Muscle of arm (tissue), 1 donor: ENCODE measurements at regions not wholly inside any gene's neighbourhood (a gene's known extent, or its start where the extent isn't known, plus 50 kb on each side); places are given as distances from the start of the nearest gene placed in this dataset.
"Not testable (repeated sequence)": the region's sequence is repeated elsewhere in the genome, so short reads cannot be mapped to it uniquely, and the experiment has no call there.

Source experiments
- DNase-seq: peaks from one replicate; pipeline ENCODE4 v3.0.0-alpha.2; 2013

DNA sequence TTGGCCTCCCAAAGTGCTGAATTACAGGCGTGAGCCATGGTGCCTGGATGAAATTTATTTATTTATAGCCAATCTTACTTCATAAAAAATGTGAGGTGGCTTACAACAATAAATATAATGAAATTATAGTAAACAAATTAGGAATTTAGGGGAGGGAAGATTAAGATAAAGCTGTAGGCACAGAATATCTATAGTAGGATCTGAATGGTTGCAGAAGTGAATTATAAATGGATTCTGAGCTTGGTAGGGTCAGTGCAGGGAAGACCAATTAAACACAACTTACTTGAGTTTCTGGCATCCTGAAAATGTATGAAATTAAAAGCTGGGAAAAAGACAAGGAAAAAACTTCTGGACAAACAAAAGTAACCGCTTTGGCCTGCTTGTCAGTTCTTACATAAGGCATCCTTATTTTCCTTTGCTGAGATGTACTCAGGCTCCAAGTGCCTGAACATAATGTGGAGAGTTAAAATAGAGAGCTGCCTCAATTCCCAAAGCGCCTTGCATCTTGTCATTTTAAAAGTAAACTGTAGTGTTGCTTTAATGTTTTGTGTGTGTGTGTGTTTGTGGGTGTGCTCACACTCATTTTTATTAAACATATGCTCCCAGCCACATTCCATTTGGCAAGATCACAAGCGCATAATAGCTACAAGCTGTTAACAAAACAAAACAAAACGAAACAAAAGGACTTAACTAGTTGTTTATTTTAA, 247.3 kb downstream of the S1PR1 start:
- DNase-seq, result peak; percentile 37

DNA sequence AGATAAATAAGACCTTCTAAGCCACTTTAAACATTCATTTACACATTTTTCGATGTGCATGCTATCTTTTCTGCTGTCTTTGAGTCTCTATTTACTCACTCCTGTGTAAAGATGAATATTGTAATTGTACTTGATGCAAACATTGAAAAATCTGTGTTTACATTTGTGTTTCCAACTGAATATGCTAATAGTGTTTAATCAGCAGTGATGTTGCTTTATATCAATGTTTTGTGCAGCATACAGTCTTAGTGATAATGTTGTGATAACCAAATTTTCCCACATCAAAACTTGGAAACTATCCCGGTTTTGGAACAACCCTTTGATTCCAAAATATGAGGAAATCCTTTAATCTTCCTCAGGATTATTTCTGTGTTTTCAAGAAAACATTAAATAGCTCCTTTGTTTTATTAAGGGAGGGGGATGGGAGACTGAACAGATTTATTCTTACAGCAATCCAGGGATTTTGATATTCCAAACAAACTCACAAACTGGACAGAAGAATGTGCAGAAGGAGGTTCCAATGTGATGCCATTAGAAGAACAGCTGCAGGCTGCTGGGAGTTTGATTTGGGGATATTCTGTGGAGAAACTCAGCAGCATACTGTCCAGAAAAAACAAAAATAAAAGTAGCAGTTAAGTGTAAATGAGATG, 248.0 kb downstream of the S1PR1 start:
- peak; percentile 46 for DNase-seq

DNA sequence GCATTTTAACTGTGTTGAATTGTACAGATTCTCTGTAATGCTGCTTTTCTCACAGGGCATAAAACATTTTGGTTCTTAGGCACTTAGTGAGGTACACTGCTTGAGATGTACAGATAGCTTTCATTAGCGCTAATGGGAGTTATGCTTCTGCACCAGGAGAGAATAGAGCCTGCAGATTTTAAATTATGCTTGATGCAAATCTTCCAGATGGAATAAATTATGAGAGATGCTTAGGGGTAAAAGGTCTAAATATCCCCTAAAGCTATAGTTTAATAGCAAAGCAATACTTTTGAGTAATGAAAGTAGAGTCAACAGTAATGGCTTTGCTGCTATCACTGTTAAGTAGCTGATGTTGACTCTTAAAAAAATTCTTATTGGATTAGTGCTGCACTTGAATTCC, 248.9 kb downstream of the S1PR1 start:
- DNase-seq, result no peak

DNA sequence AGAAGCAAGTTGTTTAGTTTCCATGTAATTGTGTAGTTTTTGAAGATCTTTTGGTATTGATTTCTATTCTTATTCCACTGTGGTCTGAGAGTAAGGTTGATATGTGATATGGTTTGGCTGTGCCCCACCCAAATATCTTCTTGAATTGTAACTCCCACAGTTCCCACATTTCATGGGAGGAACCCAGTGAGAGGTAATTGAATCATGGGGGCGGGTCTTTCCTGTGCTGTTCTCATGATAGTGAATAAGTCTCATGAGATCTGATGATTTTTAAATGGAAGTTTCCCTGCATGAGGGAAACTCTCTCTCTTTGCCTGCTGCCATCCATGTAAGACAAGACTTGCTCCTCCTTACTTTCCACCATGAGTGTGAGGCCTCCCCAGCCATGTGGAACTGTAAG, 255.3 kb downstream of the S1PR1 start:
- DNase-seq, result not testable (repeated sequence)

DNA sequence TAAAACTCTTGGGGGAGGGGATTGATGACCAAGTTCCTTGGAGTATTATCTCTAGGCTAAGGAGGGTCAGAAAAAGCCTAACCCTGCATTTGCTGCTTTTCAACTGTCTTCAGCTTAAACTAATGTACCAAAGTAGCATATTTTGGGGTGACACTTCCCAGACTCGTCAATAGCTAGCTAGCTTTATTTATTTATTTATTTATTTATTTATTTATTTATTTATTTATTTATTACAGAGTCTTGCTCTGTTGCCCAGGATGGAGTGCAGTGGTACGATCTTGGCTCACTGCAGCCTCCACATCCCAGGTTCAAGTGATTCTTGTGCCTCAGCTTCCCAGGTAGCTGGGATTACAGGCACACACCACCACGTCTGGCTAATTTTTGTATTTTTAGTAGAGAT, 257.1 kb downstream of the S1PR1 start:
- not testable (repeated sequence) for DNase-seq

DNA sequence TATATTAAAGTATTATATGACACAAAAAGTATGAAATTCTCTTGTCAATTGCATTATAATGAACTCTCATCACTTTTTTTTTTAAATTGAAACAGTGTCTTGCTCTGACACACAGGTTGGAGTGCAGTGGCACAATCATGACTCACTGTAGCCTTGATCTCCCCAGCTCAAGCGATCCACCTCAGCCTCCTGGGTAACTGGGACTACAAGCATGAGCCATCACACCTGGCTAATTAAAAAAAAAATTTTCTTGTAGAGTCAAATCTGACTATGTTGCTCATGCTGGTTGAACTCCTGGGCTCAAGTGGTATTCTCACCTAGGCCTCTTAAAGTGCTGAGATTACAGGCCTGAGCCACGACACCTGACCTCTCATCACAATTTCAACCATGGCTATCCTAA, 259.3 kb downstream of the S1PR1 start:
- no peak for DNase-seq

DNA sequence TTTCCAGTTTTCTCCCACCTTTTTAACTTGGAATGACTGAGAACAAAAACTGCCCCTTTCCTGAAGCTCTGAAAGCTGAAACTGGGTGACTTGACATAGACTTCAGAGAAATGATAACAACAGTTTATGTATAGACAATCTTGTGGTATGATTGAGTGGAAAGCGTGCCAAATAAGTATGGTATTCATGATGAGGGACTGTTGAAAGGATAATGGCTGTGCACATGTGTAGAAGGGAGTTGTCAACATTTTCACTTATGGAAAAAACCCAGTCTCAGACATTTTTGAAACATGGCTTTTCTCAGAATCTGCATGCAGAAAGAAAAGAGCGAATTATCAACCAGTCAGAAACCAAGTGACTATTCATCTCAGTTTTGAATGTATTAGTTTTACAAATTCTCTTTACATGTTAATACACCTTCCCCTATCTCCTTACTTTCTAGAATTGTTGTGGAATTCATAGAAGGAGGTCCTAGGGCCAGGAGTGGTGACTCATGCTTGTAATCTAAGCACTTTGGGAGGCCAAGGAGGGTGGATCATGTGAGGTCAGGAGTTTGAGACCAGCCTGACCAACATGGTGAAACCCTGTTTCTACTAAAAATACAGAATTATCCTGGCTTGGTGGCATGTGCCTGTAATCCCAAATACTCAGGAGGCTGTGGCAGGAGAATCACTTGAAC, 261.2 kb downstream of the S1PR1 start:
- no peak for DNase-seq

DNA sequence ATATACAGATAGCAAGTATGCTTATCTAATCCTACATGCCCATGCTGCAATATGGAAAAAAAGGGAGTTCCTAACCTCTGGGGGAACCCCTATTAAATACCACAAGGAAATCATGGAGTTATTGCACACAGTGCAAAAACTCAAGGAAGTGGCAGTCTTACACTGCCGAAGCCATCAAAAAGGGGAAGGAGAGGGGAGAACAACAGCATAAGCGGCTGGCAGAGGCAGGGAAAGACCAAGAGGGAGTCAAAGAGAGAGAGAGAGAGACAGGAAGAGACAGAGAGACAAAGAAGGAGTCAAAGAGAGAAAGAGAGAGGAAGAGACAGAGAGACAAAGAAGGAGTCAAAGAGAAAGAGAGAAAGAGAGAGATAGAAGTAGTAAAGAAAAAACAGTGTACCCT, 267.3 kb downstream of the S1PR1 start:
- not testable (repeated sequence) for DNase-seq

DNA sequence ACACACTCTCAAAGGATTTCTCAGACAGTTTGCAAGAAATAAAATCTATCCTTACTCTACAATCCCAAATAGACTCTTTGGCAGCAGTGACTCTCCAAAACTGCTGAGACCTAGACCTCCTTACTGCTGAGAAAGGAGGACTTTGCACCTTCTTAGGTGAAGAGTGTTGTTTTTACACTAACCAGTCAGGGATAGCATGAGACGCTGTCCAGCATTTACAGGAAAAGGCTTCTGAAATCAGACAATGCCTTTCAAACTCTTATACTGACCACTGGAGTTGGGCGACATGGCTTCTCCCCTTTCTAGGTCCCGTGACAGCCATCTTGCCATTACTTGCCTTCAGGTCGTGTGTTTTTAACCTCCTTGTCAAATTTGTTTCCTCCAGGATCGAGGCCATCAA, 268.4 kb downstream of the S1PR1 start:
- not testable (repeated sequence) for DNase-seq

DNA sequence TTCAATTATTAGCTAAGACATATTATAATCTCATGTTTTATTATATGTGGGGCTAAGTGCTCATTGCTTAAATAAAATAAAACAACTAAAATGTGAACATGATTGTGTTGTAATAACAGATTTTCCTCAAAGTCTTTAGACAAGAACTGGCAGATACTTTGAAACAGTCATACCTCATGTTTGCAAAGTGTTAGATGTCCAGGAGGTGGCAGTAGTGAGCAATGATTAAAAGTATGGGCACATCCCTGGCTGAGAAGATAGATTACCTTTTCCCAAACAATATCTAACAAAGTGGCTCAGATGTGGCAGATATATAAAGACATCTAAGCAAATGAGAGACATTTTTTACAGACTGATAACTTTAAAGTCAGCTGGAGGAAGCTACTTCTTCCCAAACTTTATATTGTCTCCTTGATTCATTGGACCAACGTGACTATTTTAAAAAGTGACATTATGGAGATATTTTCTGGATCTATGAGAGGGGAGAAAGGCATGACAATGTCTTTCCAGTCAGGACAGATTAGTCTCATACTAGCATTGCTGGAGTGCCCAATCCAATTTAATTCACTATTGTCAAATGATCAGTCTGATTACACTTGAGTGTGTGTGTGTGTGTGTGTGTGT, 269.8 kb downstream of the S1PR1 start:
- DNase-seq, result no peak

DNA sequence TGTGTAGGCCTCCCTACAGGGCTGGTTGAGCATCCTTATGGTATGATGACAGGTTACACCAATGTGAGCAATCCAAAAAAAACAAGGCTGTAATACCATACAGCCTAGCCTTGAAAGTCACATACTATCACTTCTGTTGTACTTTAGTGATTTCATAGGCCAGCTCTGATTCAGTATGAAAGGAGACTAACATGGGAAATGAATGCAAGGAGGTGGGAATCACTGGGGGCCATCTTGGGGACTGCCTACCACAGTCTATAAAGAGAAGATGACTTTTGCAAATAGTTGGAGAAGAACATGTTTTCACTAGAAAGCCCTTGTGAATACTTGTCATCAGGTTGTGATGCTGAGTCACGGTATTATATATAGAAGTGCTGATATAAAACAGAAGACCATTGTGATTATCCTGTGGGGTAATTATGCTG, 270.7 kb downstream of the S1PR1 start:
- no peak for DNase-seq

DNA sequence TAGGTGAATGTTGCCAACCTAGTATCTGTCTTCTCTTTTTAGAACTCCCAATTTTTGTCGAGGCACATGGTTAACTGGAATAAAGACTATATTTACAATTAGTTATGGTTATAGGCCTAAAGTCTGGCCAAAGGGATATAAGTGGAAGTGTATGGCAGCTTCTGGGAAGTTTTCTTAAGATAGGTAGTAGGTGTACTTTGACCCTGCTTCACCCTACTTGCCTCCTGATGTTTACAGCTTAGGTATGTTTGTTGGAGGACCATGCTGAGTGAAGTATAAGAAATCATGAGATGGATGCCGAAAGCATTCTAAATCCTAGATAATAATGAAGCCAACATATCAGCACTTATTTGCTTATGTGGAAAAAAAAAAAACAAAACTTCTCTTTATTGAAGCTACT, 272.1 kb downstream of the S1PR1 start:
- DNase-seq, result no peak

DNA sequence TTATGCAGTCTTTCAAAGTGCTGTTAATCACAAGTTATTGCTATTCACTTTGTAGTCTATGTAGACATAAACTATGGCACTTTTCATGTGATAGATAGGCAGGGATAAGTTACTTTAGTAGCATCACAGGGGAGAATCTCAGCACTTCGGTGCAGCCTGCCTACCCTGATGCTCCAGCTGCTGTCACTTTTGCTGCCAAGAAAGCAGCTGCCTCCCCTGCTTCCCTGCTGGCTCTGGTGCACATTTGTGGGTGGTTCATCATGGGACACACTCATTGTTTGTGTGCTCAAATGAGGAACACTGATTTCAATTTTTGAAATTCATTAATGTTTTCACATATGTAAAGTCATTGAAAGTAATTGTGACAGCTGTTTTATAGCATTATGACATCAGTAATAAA, 272.6 kb downstream of the S1PR1 start:
- peak; percentile 16 for DNase-seq

DNA sequence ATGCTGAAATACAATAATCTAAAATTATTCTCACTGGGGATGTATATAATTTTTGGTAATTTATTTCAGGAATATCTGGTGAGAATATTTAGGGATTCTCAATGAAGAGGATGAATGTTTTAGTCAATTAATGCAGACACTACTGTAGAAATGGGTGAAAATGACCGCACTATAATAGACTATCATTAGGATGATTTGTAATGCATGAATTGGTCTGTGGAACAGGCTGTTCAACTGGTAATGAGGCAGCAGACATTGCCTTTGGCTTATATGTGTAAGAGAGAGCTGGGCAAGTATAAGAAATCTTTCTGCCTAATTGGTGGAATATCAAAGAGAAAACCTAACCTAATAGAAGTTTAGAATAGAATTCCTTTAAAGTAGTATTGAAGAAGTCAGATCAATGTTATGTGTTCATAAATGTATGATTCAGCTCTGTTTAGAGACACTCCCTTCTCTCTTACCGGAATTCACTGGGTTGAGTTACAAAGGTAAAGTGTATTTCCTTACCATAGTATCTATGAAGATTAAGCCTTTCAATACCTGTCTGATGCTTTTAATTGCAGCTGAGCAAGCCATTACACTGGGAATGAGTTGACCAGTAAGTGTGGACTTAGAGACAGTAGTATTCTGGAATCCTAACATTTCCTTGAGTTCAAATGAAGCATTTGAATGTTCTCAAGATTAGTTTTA, 274.5 kb downstream of the S1PR1 start:
- DNase-seq, result no peak

DNA sequence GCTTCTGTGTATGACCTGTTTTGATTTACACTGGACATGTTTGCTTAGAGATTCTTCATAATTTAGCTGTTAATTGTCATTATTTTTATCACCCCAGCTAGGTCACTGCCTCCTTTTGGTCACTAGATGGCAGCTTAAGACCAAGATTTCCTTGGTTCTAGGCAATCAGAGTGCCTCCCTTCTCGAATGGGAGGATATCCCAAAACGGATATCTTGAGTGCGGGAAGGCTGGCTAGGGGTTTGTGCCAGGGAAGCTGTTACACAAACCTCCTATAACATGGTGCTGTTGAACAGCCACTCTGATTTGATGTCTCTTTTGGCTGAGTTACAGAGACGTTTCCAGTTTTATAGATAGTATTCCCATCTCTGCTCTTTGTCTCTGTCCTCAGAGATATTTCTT, 283.5 kb downstream of the S1PR1 start:
- peak; percentile 19 for DNase-seq

DNA sequence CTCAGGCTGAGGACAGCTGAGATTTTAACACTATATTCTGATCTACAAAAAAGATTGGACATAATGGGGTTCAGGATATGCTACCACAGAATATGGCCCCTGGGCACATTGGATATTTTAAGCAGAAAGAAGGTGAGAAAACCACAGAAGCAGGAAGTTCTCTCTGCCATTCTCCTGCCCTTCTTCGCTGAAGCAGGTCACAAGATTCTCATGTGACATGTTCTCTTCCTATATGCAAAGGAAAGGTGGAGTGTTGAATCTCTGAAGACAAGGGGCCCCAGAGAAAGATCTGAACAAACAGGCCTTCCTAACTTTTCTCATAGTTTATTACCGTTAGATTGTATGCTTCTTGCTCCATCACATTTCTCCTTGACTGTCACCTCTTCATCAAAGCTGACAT, 285.7 kb downstream of the S1PR1 start:
- no peak for DNase-seq

DNA sequence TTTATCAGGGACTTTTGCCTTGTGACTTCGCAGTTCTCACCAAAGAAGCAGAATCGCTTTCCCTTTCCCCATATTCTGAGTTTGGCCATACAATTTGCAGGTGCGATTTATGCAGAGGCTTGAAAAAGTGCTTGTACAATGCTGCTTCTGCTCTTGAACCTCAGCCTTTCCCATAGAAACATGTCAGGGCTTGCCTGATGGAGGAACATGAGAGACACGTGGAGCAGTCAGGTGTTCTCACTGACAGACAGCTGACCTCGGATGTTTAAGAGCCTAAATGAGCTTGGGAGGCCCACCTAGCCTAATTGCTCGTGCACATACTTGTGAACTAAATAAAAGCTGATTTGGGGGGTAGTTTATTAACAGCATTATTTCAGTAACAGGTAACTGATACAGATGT, 290.0 kb downstream of the S1PR1 start:
- no peak for DNase-seq

DNA sequence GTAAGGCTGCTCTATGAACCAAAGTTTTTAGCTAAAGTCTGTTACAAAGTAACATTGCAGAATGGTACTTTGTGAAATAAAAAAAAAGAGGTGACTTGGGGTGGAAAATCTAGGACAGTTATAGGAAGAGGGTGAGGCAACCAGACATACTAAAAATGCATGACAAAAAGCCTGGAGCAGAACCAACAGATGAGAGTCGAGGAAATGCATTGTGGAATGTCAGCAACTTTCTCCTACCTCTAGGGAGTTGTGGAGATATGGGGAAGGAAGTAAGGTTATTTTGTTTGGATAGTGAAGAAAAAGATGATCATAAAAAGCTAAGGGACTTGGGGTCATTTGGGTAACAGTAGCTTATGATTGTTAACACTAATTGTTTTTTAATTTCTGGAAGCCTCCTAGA, 295.6 kb downstream of the S1PR1 start:
- DNase-seq, result no peak

DNA sequence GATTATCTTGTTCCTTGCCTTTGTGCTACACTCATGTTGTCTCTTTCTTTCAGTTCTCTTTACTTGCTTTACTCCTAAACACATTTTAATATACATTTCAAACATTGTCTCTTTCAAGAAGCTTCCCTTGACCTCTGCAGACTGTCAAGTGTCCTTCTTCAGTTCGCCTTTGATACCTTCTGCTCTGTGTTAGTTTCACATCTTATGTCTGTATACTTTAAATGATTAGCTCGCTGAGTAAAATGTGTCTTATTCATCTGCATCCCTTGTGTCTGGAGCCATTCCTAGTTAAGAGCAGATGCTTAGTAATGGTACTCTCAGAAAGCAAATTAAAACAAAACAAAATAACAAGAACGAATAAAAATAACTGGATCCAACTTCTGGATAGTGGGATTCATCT, 303.3 kb downstream of the S1PR1 start:
- no peak for DNase-seq

DNA sequence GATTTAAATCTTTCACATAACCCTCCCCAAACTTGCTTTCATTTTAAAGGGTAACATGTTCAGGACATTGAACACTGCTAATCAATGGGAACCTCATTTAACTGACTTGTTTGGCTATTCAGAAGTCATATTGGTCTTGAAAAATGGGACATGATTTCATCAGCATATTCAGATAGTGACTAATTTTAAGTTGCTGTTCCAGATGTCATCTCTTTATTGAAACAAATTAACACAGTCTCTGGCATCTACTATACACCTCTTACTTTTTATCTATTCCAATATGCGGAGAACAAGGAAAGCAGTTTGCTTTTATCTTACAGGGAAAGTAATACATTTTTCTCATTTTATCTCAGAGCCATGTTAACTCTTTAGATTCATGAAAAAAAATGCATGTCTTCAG, 310.1 kb downstream of the S1PR1 start:
- DNase-seq, result no peak

DNA sequence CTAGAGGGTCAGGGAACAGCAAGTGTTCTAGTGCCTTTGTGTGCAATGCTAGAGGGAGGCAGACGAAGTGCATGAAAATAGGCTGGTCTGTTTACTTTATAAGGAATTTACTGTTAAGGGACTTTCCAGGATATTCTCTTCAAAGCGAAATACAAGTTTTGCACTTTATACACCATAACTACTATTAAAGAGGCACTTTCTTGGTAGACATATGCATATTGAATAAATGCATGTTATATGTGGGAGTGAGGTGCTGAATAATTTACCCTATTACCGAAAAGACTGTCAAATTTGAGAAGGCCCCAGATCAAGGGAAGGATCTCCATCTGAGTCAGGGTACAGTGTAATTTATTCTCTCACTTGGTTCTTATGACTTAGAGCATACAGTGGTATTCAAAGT, 310.5 kb downstream of the S1PR1 start:
- no peak for DNase-seq

DNA sequence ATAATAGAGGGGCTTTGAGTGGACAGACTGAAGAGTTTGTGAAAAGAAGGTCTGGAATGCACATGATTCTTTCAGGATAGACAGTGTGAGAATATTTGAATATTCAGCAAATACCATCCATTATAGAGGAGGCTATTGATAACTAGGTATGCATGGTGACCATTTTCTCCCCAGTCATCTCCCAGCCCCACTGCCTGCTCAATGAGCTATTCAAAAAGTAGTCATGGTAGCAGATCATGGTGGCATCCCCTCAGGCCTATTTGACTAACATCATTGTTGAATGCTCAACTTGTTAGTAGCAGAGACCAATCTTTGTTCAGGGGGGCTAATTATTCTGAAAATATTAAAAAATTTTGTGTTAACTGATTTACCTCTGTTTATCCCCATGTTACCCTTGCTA, 311.6 kb downstream of the S1PR1 start:
- no peak for DNase-seq
